ENCODE measurements at regions not wholly inside any gene's neighbourhood (a gene's known extent, or its start where the extent isn't known, plus 50 kb on each side); places are given as distances from the start of the nearest gene placed in this dataset.
"Not testable (repeated sequence)": the region's sequence is repeated elsewhere in the genome, so short reads cannot be mapped to it uniquely, and the experiment has no call there.

DNA sequence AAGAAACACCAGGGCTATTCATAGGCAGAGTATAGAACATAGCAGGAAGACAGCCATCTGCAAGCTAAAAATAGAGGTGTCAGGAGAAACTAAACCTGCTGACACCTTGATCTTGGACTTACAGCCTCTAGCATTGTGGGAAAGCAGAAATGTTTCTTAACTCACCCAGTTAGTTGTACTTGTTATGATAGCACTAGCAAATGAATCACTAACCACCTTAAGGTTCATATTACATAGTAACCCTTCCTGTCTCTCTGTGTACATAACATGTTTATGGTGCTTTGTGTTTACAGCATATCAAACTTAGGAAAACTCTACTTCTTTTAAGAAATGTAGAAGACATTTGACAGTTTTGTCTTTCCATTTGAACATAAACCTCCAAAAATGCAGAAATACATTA lies 1031.3 kb downstream of the FSCB start:
- Histone ChIP-seq H3K4me3 (ENCODE audit: low read length) (no peak overlapping the region), H3K9me3 (ENCODE audit: low read length) (no peaks in the 10 kb centered on the region), H2AFZ (ENCODE audit: low read depth, low read length) (no peak overlapping the region), H3K27me3 (ENCODE audit: insufficient read depth, low read length) (no peaks in the 10 kb centered on the region), H3K36me3 (ENCODE audit: insufficient read depth, low read length) (no peaks in the 10 kb centered on the region), H3K4me1 (ENCODE audit: insufficient read depth, low read length) (no peaks in the 10 kb centered on the region)

DNA sequence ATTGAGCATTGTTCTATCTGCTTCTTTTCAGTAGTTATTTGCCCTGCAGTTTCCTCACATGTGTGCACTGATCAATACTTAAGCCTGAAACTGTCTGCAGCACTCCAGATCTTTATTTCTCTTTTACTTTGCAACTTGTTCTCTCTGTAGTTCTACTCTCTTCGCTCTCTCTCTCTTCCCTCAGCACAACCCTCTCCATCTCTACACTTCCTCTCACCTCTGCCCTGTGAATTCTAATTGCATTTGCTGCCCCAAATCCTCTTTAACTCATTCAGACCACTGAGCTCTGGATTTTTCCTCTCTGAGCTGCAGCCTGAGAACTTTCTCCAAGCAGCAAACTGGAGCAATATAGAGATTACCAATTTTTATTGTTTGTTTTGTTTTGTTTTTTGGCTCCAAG lies 1035.5 kb downstream of the FSCB start:
- Histone ChIP-seq H2AFZ (ENCODE audit: low read depth, low read length) (no peak overlapping the region), H3K27me3 (ENCODE audit: insufficient read depth, low read length) (no peaks in the 10 kb centered on the region), H3K4me3 (ENCODE audit: low read length) (no peak overlapping the region), H3K36me3 (ENCODE audit: insufficient read depth, low read length) (no peaks in the 10 kb centered on the region), H3K4me1 (ENCODE audit: insufficient read depth, low read length) (no peaks in the 10 kb centered on the region), H3K9me3 (ENCODE audit: low read length) (no peaks in the 10 kb centered on the region)

DNA sequence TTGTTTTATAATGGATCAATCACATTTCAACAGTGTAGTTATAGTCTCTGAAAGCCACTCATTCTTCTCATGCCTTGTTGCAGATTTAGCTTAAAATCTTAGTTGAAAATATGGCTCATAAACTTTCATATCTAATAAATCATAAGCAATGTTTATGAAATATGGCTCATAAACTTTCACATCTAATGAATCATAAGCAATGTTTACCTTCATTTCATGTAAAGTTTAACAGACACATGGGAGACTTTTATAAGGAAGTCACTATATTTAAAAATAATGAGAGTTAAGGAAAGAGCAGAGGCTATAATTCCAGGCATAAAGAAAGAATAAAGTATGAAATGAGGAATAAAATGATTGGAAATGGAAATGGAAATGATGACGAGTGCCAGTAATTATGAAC lies 1042.1 kb downstream of the FSCB start:
- no peaks in the 10 kb centered on the region for H3K4me1 ChIP-seq (ENCODE audit: insufficient read depth, low read length)
- no peak overlapping the region for H3K4me3 ChIP-seq (ENCODE audit: low read length)
- no peaks in the 10 kb centered on the region for H3K36me3 ChIP-seq (ENCODE audit: insufficient read depth, low read length)
- H3K9me3 ChIP-seq (ENCODE audit: low read length) = no peaks in the 10 kb centered on the region
- H3K27me3 ChIP-seq (ENCODE audit: insufficient read depth, low read length) = no peaks in the 10 kb centered on the region
- no peak overlapping the region for H2AFZ ChIP-seq (ENCODE audit: low read depth, low read length)

DNA sequence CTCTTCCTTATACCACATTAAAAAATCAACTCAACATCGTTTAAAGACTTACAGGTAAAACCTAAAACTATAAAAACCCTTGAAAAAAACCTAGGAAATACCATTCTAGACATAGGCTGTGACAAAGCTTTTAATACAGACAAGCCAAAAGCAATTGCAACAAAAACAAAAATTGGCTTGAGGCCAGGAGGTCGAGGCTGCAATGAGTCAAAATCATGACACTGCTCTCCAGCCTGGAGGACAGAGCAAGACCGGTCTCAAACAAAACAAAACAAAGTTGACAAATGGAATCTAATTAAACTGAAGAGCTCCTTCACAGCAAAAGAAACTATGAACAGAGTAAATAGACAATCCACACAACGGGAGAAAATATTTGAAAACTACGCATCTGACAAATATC lies 1057.8 kb downstream of the FSCB start:
- Histone ChIP-seq H3K4me1 (ENCODE audit: insufficient read depth, low read length) (no peaks in the 10 kb centered on the region), H2AFZ (ENCODE audit: low read depth, low read length) (no peak overlapping the region), H3K9me3 (ENCODE audit: low read length) (no peaks in the 10 kb centered on the region), H3K4me3 (ENCODE audit: low read length) (no peak overlapping the region), H3K27me3 (ENCODE audit: insufficient read depth, low read length) (no peaks in the 10 kb centered on the region), H3K36me3 (ENCODE audit: insufficient read depth, low read length) (no peaks in the 10 kb centered on the region)

DNA sequence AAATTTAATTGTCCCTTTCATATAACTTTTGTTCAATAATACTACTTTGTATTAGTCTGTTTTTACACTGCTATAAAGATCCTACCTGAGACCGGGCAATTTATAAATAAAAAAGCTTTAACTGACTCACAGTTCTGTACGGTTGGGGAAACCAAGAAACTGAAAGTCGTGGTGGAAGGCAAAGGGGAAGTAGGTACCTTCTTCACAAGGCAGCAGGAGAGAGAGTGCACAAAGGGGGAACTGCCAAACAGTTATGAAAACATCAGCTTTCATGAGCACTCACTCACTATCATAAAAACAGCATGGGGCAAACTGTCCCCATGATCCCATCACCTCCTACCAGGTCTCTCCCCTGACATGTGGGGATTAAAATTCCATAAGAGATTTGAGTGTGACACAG lies 1069.0 kb downstream of the FSCB start:
- Histone ChIP-seq H3K4me1 (ENCODE audit: insufficient read depth, low read length) (no peaks in the 10 kb centered on the region), H3K9me3 (ENCODE audit: low read length) (no peaks in the 10 kb centered on the region), H3K27me3 (ENCODE audit: insufficient read depth, low read length) (no peaks in the 10 kb centered on the region), H3K36me3 (ENCODE audit: insufficient read depth, low read length) (no peaks in the 10 kb centered on the region), H2AFZ (ENCODE audit: low read depth, low read length) (no peak overlapping the region), H3K4me3 (ENCODE audit: low read length) (no peak overlapping the region)

DNA sequence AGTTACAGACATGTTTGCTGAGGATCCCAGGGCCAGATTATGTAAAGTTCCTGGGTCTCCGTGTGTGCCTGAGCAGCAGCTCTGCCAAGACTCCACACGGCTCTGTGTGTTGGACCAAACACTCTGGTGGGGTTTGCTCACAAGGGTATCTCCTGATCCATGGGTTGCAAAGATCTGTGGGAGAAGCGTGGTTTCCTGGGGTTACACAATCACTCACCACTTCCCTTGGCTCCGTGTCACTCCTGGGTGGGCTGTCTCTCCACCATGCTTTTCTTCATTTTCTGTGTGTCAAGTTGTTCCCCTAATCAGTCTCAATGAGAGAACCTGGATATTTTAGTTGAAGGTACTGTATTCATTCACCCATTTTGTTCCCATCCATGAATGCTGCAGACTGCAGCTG lies 1088.8 kb downstream of the FSCB start:
- no peaks in the 10 kb centered on the region for H3K27me3 ChIP-seq (ENCODE audit: insufficient read depth, low read length)
- H2AFZ ChIP-seq (ENCODE audit: low read depth, low read length) = no peak overlapping the region
- no peaks in the 10 kb centered on the region for H3K4me1 ChIP-seq (ENCODE audit: insufficient read depth, low read length)
- no peak overlapping the region for H3K4me3 ChIP-seq (ENCODE audit: low read length)
- no peaks in the 10 kb centered on the region for H3K36me3 ChIP-seq (ENCODE audit: insufficient read depth, low read length)
- H3K9me3 ChIP-seq (ENCODE audit: low read length) = no peaks in the 10 kb centered on the region

DNA sequence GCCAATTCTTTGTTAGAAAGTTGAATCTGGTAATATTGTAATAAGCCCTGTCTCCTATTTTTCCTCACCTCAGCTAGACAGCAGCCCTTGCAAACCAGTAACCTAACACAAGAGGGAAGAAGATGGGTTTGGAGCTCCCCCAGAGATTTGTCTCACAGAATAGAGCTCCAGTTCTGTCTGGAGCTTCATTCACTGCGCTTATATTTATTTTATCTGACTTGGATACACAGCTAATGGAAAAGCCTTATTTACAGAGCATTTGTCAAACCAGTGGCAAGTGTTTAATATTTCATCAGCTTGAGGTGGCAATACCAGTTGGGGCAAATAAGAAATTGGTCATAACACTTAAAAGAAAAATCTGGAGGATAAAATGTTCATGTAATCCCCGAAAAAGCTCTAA lies 1094.0 kb downstream of the FSCB start:
- H3K4me1 ChIP-seq (ENCODE audit: insufficient read depth, low read length) = no peaks in the 10 kb centered on the region
- H3K36me3 ChIP-seq (ENCODE audit: insufficient read depth, low read length) = no peaks in the 10 kb centered on the region
- no peak overlapping the region for H3K4me3 ChIP-seq (ENCODE audit: low read length)
- no peak overlapping the region for H2AFZ ChIP-seq (ENCODE audit: low read depth, low read length)
- no peaks in the 10 kb centered on the region for H3K27me3 ChIP-seq (ENCODE audit: insufficient read depth, low read length)
- no peaks in the 10 kb centered on the region for H3K9me3 ChIP-seq (ENCODE audit: low read length)

DNA sequence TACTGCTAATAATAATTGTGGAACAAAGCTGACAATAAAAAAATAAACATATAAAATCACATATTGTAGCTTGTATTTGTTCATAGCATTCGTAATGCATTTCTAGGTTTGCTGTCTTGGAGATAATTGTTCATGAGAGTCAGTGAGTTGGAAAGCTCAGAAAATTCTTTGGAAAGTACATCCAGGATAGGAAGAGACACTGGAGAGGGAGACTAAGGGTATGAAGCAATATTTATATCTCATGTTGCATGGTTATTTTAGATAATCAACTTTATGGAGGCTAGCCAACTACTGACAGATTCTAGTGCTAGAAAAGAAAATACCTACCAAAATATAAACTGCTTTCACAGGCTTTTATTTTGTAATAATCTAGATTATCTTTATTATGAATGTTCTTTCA lies 1095.2 kb downstream of the FSCB start:
- H3K27me3 ChIP-seq (ENCODE audit: insufficient read depth, low read length) = no peaks in the 10 kb centered on the region
- no peaks in the 10 kb centered on the region for H3K36me3 ChIP-seq (ENCODE audit: insufficient read depth, low read length)
- H3K4me1 ChIP-seq (ENCODE audit: insufficient read depth, low read length) = no peaks in the 10 kb centered on the region
- no peak overlapping the region for H3K4me3 ChIP-seq (ENCODE audit: low read length)
- H2AFZ ChIP-seq (ENCODE audit: low read depth, low read length) = no peak overlapping the region
- no peaks in the 10 kb centered on the region for H3K9me3 ChIP-seq (ENCODE audit: low read length)

DNA sequence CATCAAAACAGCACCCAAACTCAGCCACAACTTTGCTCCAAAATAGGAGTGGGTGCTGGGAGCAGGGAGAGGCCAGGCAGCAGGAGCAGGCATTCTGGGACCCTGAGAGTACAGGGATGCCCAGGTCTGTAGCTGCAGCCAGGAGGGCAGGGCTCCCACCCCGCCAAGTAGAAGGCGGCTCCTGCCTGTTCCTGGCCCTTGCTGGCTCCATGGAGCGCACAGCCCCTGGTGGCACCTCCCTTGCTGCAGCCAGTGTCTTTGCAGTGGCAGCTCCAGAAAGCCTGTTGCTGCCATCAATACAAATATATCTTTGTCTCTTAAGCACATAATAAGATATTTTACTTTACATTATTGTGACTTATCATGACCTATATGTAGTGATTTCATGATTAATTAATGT lies 1096.5 kb downstream of the FSCB start:
- Histone ChIP-seq H3K9me3 (ENCODE audit: low read length) (no peaks in the 10 kb centered on the region), H3K4me3 (ENCODE audit: low read length) (no peak overlapping the region), H3K27me3 (ENCODE audit: insufficient read depth, low read length) (no peaks in the 10 kb centered on the region), H2AFZ (ENCODE audit: low read depth, low read length) (no peak overlapping the region), H3K36me3 (ENCODE audit: insufficient read depth, low read length) (no peaks in the 10 kb centered on the region), H3K4me1 (ENCODE audit: insufficient read depth, low read length) (no peaks in the 10 kb centered on the region)

DNA sequence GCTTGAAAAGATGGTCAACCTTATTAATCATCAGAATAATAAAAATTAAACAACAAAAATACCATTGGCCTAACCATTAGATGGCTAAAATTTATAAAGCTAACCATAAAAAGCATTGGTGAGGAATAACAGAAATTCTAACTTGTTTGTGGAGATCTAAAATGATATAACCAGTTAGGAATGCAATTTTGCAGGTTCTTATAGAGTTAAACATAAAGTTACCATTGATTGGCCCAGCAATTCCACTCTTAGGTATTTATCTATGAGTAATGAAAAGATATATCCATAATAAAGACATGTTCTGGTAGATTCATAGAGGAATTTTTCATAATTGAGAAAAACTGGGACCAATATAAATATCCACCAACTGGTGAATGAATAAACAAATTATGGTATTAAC lies 1098.6 kb downstream of the FSCB start:
- Histone ChIP-seq H3K4me3 (ENCODE audit: low read length) (no peak overlapping the region), H3K9me3 (ENCODE audit: low read length) (no peaks in the 10 kb centered on the region), H2AFZ (ENCODE audit: low read depth, low read length) (no peak overlapping the region), H3K36me3 (ENCODE audit: insufficient read depth, low read length) (no peaks in the 10 kb centered on the region), H3K27me3 (ENCODE audit: insufficient read depth, low read length) (no peaks in the 10 kb centered on the region), H3K4me1 (ENCODE audit: insufficient read depth, low read length) (no peaks in the 10 kb centered on the region)

DNA sequence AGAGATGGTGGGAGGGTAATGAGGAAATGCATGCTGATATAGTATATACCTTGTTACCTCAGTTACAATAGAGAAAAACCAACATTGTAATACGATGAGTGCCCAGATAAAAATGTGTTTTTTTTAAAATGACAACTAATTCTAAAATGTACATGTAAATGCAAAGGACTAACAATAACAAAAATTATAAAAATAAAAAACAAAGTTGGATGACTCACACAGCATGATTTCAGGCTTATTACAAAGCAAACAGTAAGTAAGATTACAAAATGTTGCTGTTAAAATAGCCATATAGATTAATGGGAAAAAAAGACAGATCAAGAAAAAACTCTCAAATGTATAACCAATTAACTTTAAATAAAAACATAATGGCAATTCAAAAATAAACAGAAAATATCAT lies 1099.4 kb downstream of the FSCB start:
- H3K9me3 ChIP-seq (ENCODE audit: low read length) = no peaks in the 10 kb centered on the region
- no peaks in the 10 kb centered on the region for H3K27me3 ChIP-seq (ENCODE audit: insufficient read depth, low read length)
- H3K36me3 ChIP-seq (ENCODE audit: insufficient read depth, low read length) = no peaks in the 10 kb centered on the region
- H3K4me1 ChIP-seq (ENCODE audit: insufficient read depth, low read length) = no peaks in the 10 kb centered on the region
- no peak overlapping the region for H3K4me3 ChIP-seq (ENCODE audit: low read length)
- no peak overlapping the region for H2AFZ ChIP-seq (ENCODE audit: low read depth, low read length)

DNA sequence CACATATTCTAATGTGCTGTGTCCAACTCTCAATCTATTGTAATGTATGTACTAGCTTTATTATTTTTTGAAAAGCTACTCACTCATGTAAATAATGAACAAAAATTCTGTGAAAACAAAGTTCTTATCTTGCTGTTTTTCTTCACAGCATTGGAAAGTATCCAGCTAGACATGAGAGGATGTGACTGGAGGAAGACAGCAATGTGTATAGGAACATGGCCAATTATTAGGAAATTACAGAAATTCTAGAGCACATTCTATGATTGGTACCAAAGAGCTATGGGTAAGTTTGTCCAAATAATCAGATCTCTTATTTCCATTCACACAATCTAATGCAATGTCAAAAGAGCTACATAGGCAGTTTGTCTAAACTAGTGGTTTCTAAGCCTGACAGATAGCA lies 1100.2 kb downstream of the FSCB start:
- Histone ChIP-seq H3K4me1 (ENCODE audit: insufficient read depth, low read length) (no peaks in the 10 kb centered on the region), H3K9me3 (ENCODE audit: low read length) (no peaks in the 10 kb centered on the region), H3K36me3 (ENCODE audit: insufficient read depth, low read length) (no peaks in the 10 kb centered on the region), H2AFZ (ENCODE audit: low read depth, low read length) (no peak overlapping the region), H3K4me3 (ENCODE audit: low read length) (no peak overlapping the region), H3K27me3 (ENCODE audit: insufficient read depth, low read length) (no peaks in the 10 kb centered on the region)

DNA sequence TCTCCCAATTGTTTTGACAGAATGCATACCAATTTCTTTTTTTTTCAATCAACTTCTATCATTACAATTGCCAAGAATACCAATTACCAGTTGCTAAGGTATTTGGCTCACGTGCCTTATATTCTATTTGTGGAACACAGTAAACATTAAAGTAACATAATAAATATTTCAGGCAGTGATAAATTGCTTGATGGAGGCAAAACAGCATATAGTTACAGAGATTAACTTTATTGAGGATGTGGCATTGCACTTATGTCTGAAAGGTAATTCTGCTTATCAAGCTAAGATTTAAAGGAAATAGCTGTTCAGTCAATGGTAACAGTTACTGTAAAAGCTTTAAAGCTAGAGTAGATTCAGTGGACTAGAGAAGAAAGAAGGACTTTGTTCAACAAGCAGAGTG lies 1107.8 kb downstream of the FSCB start:
- Histone ChIP-seq H2AFZ (ENCODE audit: low read depth, low read length) (no peak overlapping the region), H3K36me3 (ENCODE audit: insufficient read depth, low read length) (no peaks in the 10 kb centered on the region), H3K9me3 (ENCODE audit: low read length) (no peaks in the 10 kb centered on the region), H3K4me1 (ENCODE audit: insufficient read depth, low read length) (no peaks in the 10 kb centered on the region), H3K4me3 (ENCODE audit: low read length) (no peak overlapping the region), H3K27me3 (ENCODE audit: insufficient read depth, low read length) (no peaks in the 10 kb centered on the region)

DNA sequence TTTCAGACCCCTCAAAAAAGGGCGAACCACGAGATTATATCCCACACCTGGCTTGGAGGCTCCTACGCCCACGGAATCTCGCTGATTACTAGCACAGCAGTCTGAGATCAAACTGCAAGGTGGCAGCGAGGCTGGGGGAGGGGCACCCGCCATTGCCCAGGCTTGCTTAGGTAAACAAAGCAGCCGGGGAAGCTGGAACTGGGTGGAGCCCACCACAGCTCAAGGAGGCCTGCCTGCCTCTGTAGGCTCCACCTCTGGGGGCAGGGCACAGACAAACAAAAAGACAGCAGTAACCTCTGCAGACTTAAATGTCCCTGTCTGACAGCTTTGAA lies 1136.6 kb downstream of the FSCB start:
- not testable (repeated sequence) for H3K4me1 ChIP-seq (ENCODE audit: insufficient read depth, low read length)

More for the DNA sequence above, 1136.6 kb downstream of the FSCB start:
- not testable (repeated sequence) for H3K9me3 ChIP-seq (ENCODE audit: low read length); H2AFZ ChIP-seq (ENCODE audit: low read depth, low read length); H3K36me3 ChIP-seq (ENCODE audit: insufficient read depth, low read length); H3K4me3 ChIP-seq (ENCODE audit: low read length); H3K27me3 ChIP-seq (ENCODE audit: insufficient read depth, low read length)

All from neuron (in vitro differentiated cells).